Thyroid gland (tissue), 4 donors: ENCODE measurements at regions not wholly inside any gene's neighbourhood (a gene's known extent, or its start where the extent isn't known, plus 50 kb on each side); places are given as distances from the start of the nearest gene placed in this dataset.
"Not testable (repeated sequence)": the region's sequence is repeated elsewhere in the genome, so short reads cannot be mapped to it uniquely, and the experiment has no call there.

Experiments
- DNase-seq, 2 donors: peaks; one replicate each; pipeline ENCODE4 v3.0.0-alpha.2; 2019
- H3K27ac ChIP-seq, 3 donors: fragments of 200-600 bp; sonication (generic); 1 replicate in 2 of 3; 2 replicates in 1 of 3; pipeline ENCODE4 v1.5.1; 2016 to 2019; ENCODE audit warnings: mild to moderate bottlenecking in 1 of 3, moderate library complexity in 1 of 3
- H3K27me3 ChIP-seq: fragments of 200-600 bp; sonication (generic); one replicate; pipeline ENCODE4 v1.5.1; 2019
- H3K36me3 ChIP-seq, 2 donors: fragments of 200-600 bp; sonication (generic); one replicate each; pipeline ENCODE4 v1.5.1; 2016 to 2019
- H3K4me1 ChIP-seq, 2 donors: fragments of 200-600 bp; sonication (generic); one replicate each; pipeline ENCODE4 v1.5.1; 2017 to 2019
- H3K4me3 ChIP-seq, 3 donors: fragments of 200-600 bp; sonication (generic); replicated peaks in 1 of 3; 1 replicate in 2 of 3; 2 replicates in 1 of 3; pipeline ENCODE4 v1.5.1; 2016; ENCODE audit warnings: mild to moderate bottlenecking in 1 of 3
- H3K9me3 ChIP-seq: fragments of 200-600 bp; sonication (generic); one replicate; pipeline ENCODE4 v1.5.1; 2017
- CTCF ChIP-seq, 6 experiments: fragments of 200-600 bp in 3 of 6; fragments of 450-650 bp in 3 of 6; sonication (generic) in 3 of 6; IDR thresholded peaks; one replicate each; pipeline ENCODE4 v1.5.1; 2016 to 2019; ENCODE audit warnings: antibody characterized with exemption in 6 of 6, mild to moderate bottlenecking in 2 of 6, inconsistent platforms in 1 of 6, moderate library complexity in 1 of 6
- POLR2A ChIP-seq, 2 donors: fragments of 450-650 bp; IDR thresholded peaks; one replicate each; pipeline ENCODE4 v1.6.1; 2017; ENCODE audit warnings: antibody characterized with exemption in 2 of 2, mild to moderate bottlenecking in 2 of 2, moderate library complexity in 1 of 2
- WGBS, 2 donors: methylation state at CpG; one replicate each; pipeline ENCODE4 v1.1.5; 2017; 5-methylcytosine and 5-hydroxymethylcytosine counted together
- intact Hi-C: fragments of 100-400 bp; cut with DNase I; formaldehyde crosslinking; loops from one replicate; pipeline ENCODE4 v1.15.1; 2023

DNA sequence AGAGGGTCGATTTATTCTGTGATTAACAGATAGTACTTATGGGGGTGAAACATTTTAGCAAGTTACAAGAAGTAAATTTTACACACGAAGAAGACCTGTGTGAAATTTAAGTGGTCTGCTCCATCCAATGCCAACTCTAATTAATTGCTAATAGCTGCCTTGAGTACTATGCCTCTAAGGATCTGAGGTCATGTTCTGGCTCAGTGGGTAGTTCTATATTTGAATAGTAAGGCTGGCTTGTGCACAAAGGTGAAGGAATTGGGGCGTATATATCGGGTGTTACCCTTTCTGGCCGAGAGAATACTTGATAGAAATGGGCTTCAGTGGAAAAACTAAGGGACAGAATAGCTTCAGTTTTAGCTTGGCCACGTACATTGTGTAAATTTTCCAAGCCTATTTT lies 345.2 kb upstream of the ANKRD30A start:
- no peaks in the 10 kb centered on the region for H3K9me3 ChIP-seq
- 74 to 80% methylated on average over 6 of the region's 6 CpGs for WGBS, 2 donors
- H3K27ac ChIP-seq, result no peak overlapping the region
- no peaks in the 10 kb centered on the region for H3K4me1 ChIP-seq
- intact Hi-C loops, result loop anchor here (5.0 kb wide), 1 partner anchor 1143 kb away; no protein-coding TSS in a partner anchor
- DNase-seq, result no peak
- no peak overlapping the region for H3K4me3 ChIP-seq
- no peaks in the 10 kb centered on the region for H3K36me3 ChIP-seq
- no peaks in the 10 kb centered on the region for H3K27me3 ChIP-seq
- TF ChIP-seq POLR2A (IDR thresholded peaks at IDR 0.05) (no peak), CTCF (IDR thresholded peaks at IDR 0.05) (no peak)

DNA sequence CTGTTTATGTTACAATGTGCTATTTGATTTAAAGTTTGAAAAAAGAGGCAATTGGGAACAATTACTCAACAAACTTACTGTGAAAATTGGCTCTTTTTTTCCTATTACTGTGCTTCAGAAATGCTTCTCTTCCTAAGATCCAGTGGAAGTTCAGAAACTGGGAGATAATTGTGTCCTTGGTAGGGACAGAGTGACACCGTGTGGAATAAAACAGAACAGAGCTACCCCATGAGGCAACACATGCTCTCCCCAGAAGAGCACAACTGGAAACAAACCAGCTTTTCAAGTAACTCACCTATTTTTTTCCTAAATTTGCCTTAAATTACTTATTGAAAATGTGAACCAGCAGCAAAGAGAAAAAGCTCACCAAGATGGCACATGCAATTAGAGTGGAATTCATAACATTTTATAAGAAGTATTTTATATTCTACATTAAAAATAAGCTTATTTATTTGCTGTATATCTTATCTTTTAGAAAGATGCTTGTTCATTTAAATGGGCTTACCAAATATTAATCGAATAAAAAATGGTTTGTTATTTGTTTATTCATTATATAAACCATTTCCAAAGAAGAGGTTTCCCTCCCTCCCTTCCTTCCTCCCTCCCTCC lies 346.1 kb upstream of the ANKRD30A start:
- Histone ChIP-seq H3K36me3 (no peaks in the 10 kb centered on the region), H3K4me3 (no peak overlapping the region), H3K27ac (no peak overlapping the region), H3K27me3 (no peaks in the 10 kb centered on the region), H3K4me1 (no peaks in the 10 kb centered on the region), H3K9me3 (no peaks in the 10 kb centered on the region)
- WGBS, 2 donors, result 4 to 9% methylated on average over 2 of the region's 2 CpGs
- TF ChIP-seq CTCF (IDR thresholded peaks at IDR 0.05) (peak; percentile 57 to 97 (median 86)), POLR2A (IDR thresholded peaks at IDR 0.05) (no peak)
- peak; percentile 42 to 47 for DNase-seq
- intact Hi-C loops, result no loop called here

DNA sequence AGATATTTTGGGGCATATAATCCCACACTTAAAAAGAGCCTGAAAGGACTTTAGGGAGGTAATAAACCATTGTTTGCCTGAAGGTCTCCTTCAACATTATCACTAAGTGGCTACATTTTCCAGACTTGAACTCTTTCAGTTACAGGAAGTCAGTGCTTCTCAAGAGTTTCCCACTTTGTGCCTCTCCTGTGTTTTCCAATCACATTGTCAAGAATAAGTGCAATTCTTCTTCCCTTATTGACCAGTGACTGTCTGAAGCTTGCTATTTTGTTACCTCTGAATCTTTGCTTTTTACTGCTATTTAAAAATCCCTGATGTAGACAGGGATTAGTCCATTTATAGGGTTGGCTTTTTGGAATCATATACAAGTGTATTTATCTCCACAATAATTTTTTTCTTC lies 346.7 kb upstream of the ANKRD30A start:
- H3K9me3 ChIP-seq, result no peaks in the 10 kb centered on the region
- H3K4me1 ChIP-seq, result no peaks in the 10 kb centered on the region
- H3K27ac ChIP-seq, result no peak overlapping the region
- intact Hi-C loops, result no loop called here
- no peak for TF ChIP-seq CTCF (IDR thresholded peaks at IDR 0.05)
- TF ChIP-seq POLR2A (IDR thresholded peaks at IDR 0.05), result no peak
- no peak for DNase-seq
- no peaks in the 10 kb centered on the region for H3K36me3 ChIP-seq
- H3K27me3 ChIP-seq, result no peaks in the 10 kb centered on the region
- H3K4me3 ChIP-seq, result no peak overlapping the region

DNA sequence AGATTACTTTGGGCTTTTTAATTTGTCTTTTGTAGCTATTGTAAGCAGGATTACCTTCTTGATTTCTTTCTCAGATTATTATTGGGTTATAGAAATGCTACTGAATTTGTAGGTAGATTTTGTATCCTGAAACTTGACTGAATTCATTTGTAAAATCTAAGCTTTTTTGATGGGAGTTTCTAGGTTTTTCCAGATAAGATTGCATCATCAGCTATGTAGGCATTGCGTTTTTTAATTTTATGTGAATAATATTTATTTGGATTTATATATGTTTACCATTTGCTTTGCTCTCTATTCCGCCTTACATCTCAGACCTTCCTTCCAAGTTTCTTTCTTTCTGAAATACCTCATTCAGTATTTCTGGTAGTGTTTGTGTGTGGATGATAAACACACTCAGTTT lies 351.7 kb upstream of the ANKRD30A start:
- intact Hi-C loops, result no loop called here
- Histone ChIP-seq H3K4me3 (no peak overlapping the region), H3K9me3 (no peaks in the 10 kb centered on the region), H3K27ac (no peak overlapping the region), H3K36me3 (no peaks in the 10 kb centered on the region), H3K27me3 (no peaks in the 10 kb centered on the region), H3K4me1 (no peaks in the 10 kb centered on the region)
- DNase-seq, result no peak
- 98 to 99% methylated on average over 2 of the region's 2 CpGs for WGBS, 2 donors
- TF ChIP-seq CTCF (IDR thresholded peaks at IDR 0.05) (no peak), POLR2A (IDR thresholded peaks at IDR 0.05) (no peak)

DNA sequence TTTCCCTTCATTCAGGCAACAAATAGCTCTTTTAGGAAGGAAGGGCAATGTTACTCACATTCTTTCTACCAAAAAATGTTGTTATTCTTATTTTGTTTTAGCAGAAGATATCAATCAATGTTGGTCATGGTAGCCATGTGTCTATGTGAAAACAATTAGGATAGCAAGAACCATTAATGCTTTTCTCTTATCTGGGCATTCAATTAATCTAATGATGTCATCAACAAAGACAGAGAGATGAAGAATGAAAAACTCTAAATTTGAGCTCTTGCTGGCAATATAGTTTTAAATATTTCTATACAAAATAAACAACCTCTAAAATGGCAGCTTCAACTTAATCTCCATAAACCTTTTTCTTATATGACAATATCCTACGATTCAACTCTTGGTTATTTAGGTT lies 353.7 kb upstream of the ANKRD30A start:
- Histone ChIP-seq H3K9me3 (no peaks in the 10 kb centered on the region), H3K27ac (no peak overlapping the region), H3K4me3 (no peak overlapping the region), H3K36me3 (no peaks in the 10 kb centered on the region), H3K27me3 (no peaks in the 10 kb centered on the region), H3K4me1 (peaks cover 4 to 5% of the 10 kb centered on the region in 2 donors)
- no peak for DNase-seq
- TF ChIP-seq POLR2A (IDR thresholded peaks at IDR 0.05), result no peak
- TF ChIP-seq CTCF (IDR thresholded peaks at IDR 0.05), result no peak
- intact Hi-C loops, result no loop called here
- whole genome bisulfite sequencing, 2 donors, result 93 to 95% methylated on average over 1 of the region's 1 CpG

DNA sequence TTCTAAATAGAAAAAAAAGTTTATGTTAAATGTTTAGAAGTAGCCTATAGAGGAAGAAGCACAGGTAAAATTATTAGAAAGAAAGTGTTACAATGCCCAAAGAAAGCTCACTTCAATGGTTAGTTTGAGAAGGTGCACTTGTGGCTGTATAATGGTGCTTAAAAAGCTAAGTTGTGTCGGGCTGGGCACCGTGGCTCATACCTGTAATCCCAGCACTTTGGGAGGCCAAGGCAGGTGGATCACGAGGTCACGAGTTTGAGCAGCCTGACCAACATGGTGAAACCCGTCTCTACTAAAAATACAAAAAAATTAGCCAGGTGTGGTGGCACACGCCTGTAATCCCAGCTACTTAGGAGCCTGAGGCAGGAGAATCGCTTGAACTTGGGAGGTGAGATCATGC lies 355.7 kb upstream of the ANKRD30A start:
- 49 to 53% methylated on average over 7 of the region's 7 CpGs for WGBS, 2 donors

More for the DNA sequence above, 355.7 kb upstream of the ANKRD30A start:
- H3K9me3 ChIP-seq, H3K4me3 ChIP-seq, H3K36me3 ChIP-seq, H3K27me3 ChIP-seq, intact Hi-C loops, H3K27ac ChIP-seq: not testable (repeated sequence)
- peaks cover 13 to 20% of the 10 kb centered on the region in 2 donors for H3K4me1 ChIP-seq
- peak; percentile 57 to 62 for DNase-seq
